B cell (primary cell): ENCODE measurements at regions not wholly inside any gene's neighbourhood (a gene's known extent, or its start where the extent isn't known, plus 50 kb on each side); places are given as distances from the start of the nearest gene placed in this dataset.

Experiments used
- ATAC-seq: fragments of 200-7000 bp; cut with Tn5 transposase; one replicate; pipeline ENCODE4 v1.10.0; 2021; ENCODE audit warnings: low read depth, mild to moderate bottlenecking, moderate number of reproducible peaks, moderate library complexity
- CTCF ChIA-PET: fragments of 350-600 bp; sonication (Branson Sonifier 250); formaldehyde crosslinking; loops from one replicate; lab custom pipeline; 2021; ENCODE audit warnings: antibody characterized with exemption, inconsistent platforms; lab: Charles Lee
- POLR2A ChIA-PET: fragments of 350-600 bp; sonication (Branson Sonifier 250); formaldehyde crosslinking; loops from one replicate; lab custom pipeline; 2021; ENCODE audit warnings: antibody characterized with exemption; lab: Charles Lee
- DNase-seq: peaks from one replicate; pipeline ENCODE4 v3.0.0; 2013
- H2AFZ ChIP-seq: 2 replicates; pipeline ENCODE4 v1.6.1; 2012; ENCODE audit warnings: mild to moderate bottlenecking, low read depth, low read length; ENCODE audit not compliant: insufficient read depth, poor library complexity, severe bottlenecking
- H3K27ac ChIP-seq, 2 donors: 1 replicate in 1 of 2; 2 replicates in 1 of 2; pipeline ENCODE4 v1.5.1; 2012 to 2013; ENCODE audit warnings: low read length in 2 of 2, mild to moderate bottlenecking in 2 of 2, moderate library complexity in 1 of 2
- H3K27me3 ChIP-seq, 4 experiments: fragments of 200-600 bp in 1 of 4; sonication (generic) in 1 of 4; replicated peaks in 1 of 4; 1 replicate in 2 of 4; 2 replicates in 2 of 4; pipeline versions ENCODE4 v1.6.1 to v1.7.0; 2013 to 2016; ENCODE audit warnings: low read length in 3 of 4, mild to moderate bottlenecking in 2 of 4, mixed read lengths in 1 of 4, moderate library complexity in 1 of 4; ENCODE audit not compliant: insufficient read depth in 4 of 4, control insufficient read depth in 3 of 4; ENCODE audit errors: control extremely low read depth in 1 of 4
- H3K36me3 ChIP-seq, 2 experiments: replicated peaks in 1 of 2; 1 replicate in 1 of 2; 2 replicates in 1 of 2; pipeline versions ENCODE4 v1.6.1 to v1.7.1; 2013; ENCODE audit warnings: low read length in 1 of 2; ENCODE audit not compliant: insufficient read depth in 2 of 2, control insufficient read depth in 1 of 2; ENCODE audit errors: control extremely low read depth in 1 of 2, extremely low read depth in 1 of 2
- H3K4me1 ChIP-seq, 2 donors: fragments of 200-600 bp in 1 of 2; sonication (generic) in 1 of 2; 1 replicate in 1 of 2; 2 replicates in 1 of 2; pipeline versions ENCODE4 v1.5.1 to v1.6.1; 2013 to 2017; ENCODE audit warnings: low read length in 2 of 2; ENCODE audit not compliant: control insufficient read depth in 2 of 2, insufficient read depth in 2 of 2
- H3K4me2 ChIP-seq: replicated peaks from 2 replicates; pipeline ENCODE3; 2012; ENCODE audit warnings: mild to moderate bottlenecking, low read depth, low read length; ENCODE audit not compliant: poor library complexity, severe bottlenecking
- H3K4me3 ChIP-seq, 5 experiments: fragments of 200-600 bp in 1 of 5; sonication (generic) in 1 of 5; 1 replicate in 3 of 5; 2 replicates in 2 of 5; pipeline versions ENCODE4 v1.5.1 to v1.7.0; 2011 to 2016; ENCODE audit warnings: low read length in 4 of 5, mild to moderate bottlenecking in 4 of 5, low read depth in 2 of 5, control low read depth in 1 of 5, moderate library complexity in 1 of 5; ENCODE audit not compliant: insufficient read depth in 1 of 5; ENCODE audit errors: control extremely low read depth in 1 of 5, extremely low read depth in 1 of 5
- H3K79me2 ChIP-seq: fragments of 200-600 bp; sonication (generic); one replicate; pipeline ENCODE4 v1.6.0; 2016; ENCODE audit warnings: low read length; ENCODE audit not compliant: control insufficient read depth, insufficient read depth
- H3K9ac ChIP-seq: fragments of 200-600 bp; sonication (generic); 2 replicates; pipeline ENCODE4 v1.6.1; 2017; ENCODE audit warnings: mild to moderate bottlenecking, low read length, moderate library complexity
- H3K9me3 ChIP-seq, 3 donors: one replicate each; pipeline versions ENCODE4 v1.6.1 to v1.7.1; 2013; ENCODE audit warnings: low read length in 2 of 3; ENCODE audit not compliant: control insufficient read depth in 2 of 3, insufficient read depth in 1 of 3; ENCODE audit errors: control extremely low read depth in 1 of 3
- H4K20me1 ChIP-seq: 2 replicates; pipeline ENCODE4 v1.6.0; 2012; ENCODE audit warnings: mild to moderate bottlenecking, low read length; ENCODE audit not compliant: insufficient read depth, control insufficient read depth, poor library complexity, severe bottlenecking
- H3K27ac Mint-ChIP-seq: one replicate; pipeline ENCODE4 v1.8.0; 2021; ENCODE audit warnings: mixed read lengths
- H3K27me3 Mint-ChIP-seq: one replicate; pipeline ENCODE4 v1.8.0; 2021; ENCODE audit warnings: mixed read lengths
- H3K4me1 Mint-ChIP-seq: one replicate; pipeline ENCODE4 v1.8.0; 2021; ENCODE audit warnings: mixed read lengths
- H3K4me3 Mint-ChIP-seq: one replicate; pipeline ENCODE4 v1.8.0; 2021; ENCODE audit warnings: mixed read lengths
- H3K9me3 Mint-ChIP-seq: one replicate; pipeline ENCODE4 v1.8.0; 2022; ENCODE audit warnings: mixed read lengths; ENCODE audit not compliant: insufficient read depth
- EZH2 ChIP-seq: IDR thresholded peaks from 2 replicates; pipeline ENCODE4 v1.6.1; 2012; ENCODE audit warnings: borderline replicate concordance, low read depth, mild to moderate bottlenecking, moderate library complexity, low read length; ENCODE audit not compliant: insufficient read depth, poor library complexity, severe bottlenecking
- WGBS: methylation state at CpG from one replicate; pipeline ENCODE4 v1.1.5; 2013; ENCODE audit warnings: missing lambda C conversion rate; ENCODE audit not compliant: insufficient coverage; 5-methylcytosine and 5-hydroxymethylcytosine counted together
- intact Hi-C: fragments of 100-400 bp; cut with micrococcal nuclease; formaldehyde crosslinking; loops from one replicate; pipeline ENCODE4 v1.10.0; 2022
- TF ChIP-seq, protein P1 (sequence below): fragments of 200-600 bp; IDR thresholded peaks from one replicate; pipeline ENCODE4 v1.8.0; 2022; ENCODE audit warnings: antibody characterized with exemption, mild to moderate bottlenecking

DNA sequence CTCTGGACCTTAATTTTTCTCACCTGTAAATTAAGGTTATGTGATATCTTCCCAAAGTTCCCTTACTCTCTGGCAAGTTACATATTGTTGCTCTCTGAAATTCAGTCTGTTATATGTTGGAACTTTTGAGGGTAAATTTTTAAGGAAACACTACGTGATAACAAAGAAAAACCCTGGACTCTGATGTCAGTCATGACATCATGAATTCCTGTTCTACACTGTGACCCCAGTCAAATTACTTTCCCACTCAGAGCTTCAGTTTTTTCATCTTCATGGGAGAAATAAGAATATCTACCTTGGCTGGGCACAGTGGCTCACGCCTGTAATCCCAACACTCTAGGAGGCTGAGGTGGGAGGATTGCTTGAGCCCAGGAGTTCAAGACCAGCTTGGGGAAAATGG lies 164.6 kb upstream of the RALGAPA2 start:
- no peaks in the 10 kb centered on the region for H3K79me2 ChIP-seq
- no peak overlapping the region for H3K4me3 ChIP-seq
- DNase-seq: no peak
- no peak overlapping the region for H3K27ac ChIP-seq
- H3K9me3 ChIP-seq: peaks cover 0 to 2% (median 0%) of the 10 kb centered on the region in 3 donors
- no peaks in the 10 kb centered on the region for H3K36me3 ChIP-seq
- POLR2A ChIA-PET: no interaction called here
- no peak overlapping the region for H3K27ac Mint-ChIP-seq
- no peak for TF ChIP-seq EZH2
- TF ChIP-seq, protein P1, sequence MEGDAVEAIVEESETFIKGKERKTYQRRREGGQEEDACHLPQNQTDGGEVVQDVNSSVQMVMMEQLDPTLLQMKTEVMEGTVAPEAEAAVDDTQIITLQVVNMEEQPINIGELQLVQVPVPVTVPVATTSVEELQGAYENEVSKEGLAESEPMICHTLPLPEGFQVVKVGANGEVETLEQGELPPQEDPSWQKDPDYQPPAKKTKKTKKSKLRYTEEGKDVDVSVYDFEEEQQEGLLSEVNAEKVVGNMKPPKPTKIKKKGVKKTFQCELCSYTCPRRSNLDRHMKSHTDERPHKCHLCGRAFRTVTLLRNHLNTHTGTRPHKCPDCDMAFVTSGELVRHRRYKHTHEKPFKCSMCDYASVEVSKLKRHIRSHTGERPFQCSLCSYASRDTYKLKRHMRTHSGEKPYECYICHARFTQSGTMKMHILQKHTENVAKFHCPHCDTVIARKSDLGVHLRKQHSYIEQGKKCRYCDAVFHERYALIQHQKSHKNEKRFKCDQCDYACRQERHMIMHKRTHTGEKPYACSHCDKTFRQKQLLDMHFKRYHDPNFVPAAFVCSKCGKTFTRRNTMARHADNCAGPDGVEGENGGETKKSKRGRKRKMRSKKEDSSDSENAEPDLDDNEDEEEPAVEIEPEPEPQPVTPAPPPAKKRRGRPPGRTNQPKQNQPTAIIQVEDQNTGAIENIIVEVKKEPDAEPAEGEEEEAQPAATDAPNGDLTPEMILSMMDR: no peak
- no peak overlapping the region for H2AFZ ChIP-seq
- H3K4me3 Mint-ChIP-seq: no peak overlapping the region
- H3K27me3 Mint-ChIP-seq: peaks cover 22% of the 10 kb centered on the region
- H3K4me1 Mint-ChIP-seq: no peaks in the 10 kb centered on the region
- H3K4me1 ChIP-seq: no peaks in the 10 kb centered on the region
- intact Hi-C loops: no loop called here
- WGBS: no CpG with 5 or more reads among the region's 2 CpGs
- H3K9ac ChIP-seq: no peak overlapping the region
- H3K27me3 ChIP-seq: peaks cover 0 to 7% (median 0%) of the 10 kb centered on the region in 4 experiments
- no peak for ATAC-seq
- CTCF ChIA-PET: interaction anchor here (3.5 kb wide), 1 partner anchor 16 kb away, joined by 17 read pairs; no protein-coding TSS in a partner anchor
- H3K9me3 Mint-ChIP-seq: no peaks in the 10 kb centered on the region
- H4K20me1 ChIP-seq: no peaks in the 10 kb centered on the region
- no peak overlapping the region for H3K4me2 ChIP-seq

DNA sequence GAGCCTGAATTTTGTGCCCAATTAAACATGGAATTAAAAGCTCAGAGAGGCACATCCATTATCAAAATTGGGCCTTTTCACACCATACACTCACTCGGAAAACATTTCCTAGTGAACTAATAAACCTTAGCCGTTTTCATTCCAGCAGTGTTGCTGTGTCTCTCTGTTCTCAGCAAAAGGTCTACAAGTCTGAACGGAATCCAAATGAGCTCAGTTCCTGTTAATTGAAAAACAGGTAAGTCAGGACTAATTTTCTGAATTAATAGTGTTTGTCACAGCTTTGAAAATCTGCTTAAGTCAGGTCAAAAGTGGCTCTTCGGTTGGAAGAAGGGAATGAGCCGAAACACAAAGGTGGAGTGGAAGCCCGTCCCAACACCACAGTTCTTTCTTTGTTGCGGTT lies 163.3 kb upstream of the RALGAPA2 start:
- intact Hi-C loops: no loop called here
- Histone ChIP-seq H4K20me1 (no peaks in the 10 kb centered on the region), H3K27me3 (peaks cover 0 to 7% (median 0%) of the 10 kb centered on the region in 4 experiments), H3K9ac (no peak overlapping the region), H2AFZ (no peak overlapping the region), H3K79me2 (no peaks in the 10 kb centered on the region), H3K4me2 (no peak overlapping the region), H3K4me3 (no peak overlapping the region), H3K9me3 (peaks cover 0 to 2% (median 0%) of the 10 kb centered on the region in 3 donors), H3K27ac (no peak overlapping the region), H3K36me3 (no peaks in the 10 kb centered on the region), H3K4me1 (no peaks in the 10 kb centered on the region)
- ChIA-PET CTCF (interaction anchor here (1.2 to 3.5 kb wide), 3 partner anchors 10 to 17 kb away, joined by 3 to 17 read pairs (median 3); no protein-coding TSS in a partner anchor), POLR2A (no interaction called here)
- H3K4me1 Mint-ChIP-seq: no peaks in the 10 kb centered on the region
- no peak overlapping the region for H3K4me3 Mint-ChIP-seq
- ATAC-seq (no peak), DNase-seq (no peak)
- H3K27ac Mint-ChIP-seq: no peak overlapping the region
- peaks cover 24% of the 10 kb centered on the region for H3K27me3 Mint-ChIP-seq
- H3K9me3 Mint-ChIP-seq: no peaks in the 10 kb centered on the region
- TF ChIP-seq EZH2: no peak
- TF ChIP-seq, protein P1: no peak
- 89% methylated on average over 3 of the region's 7 CpGs for WGBS
